DND-41 (cell line): ENCODE measurements at regions not wholly inside any gene's neighbourhood (a gene's known extent, or its start where the extent isn't known, plus 50 kb on each side); places are given as distances from the start of the nearest gene placed in this dataset.

Experiments
- ATAC-seq: fragments of 200-7000 bp; cut with Tn5 transposase; 3 replicates; pipeline ENCODE4 v1.9.1; 2021; ENCODE audit warnings: low read depth; ENCODE audit not compliant: insufficient read depth
- DNase-seq: peaks from one replicate; pipeline ENCODE4 v3.0.0-alpha.2; 2020
- H2AFZ ChIP-seq: 2 replicates; pipeline ENCODE4 v1.6.0; 2012; ENCODE audit warnings: low read depth, low read length
- H3K27ac ChIP-seq: 2 replicates; pipeline ENCODE4 v1.5.1; 2012; ENCODE audit warnings: low read length, inconsistent platforms
- H3K27me3 ChIP-seq: fragments of 200-600 bp; sonication (generic); 2 replicates; pipeline ENCODE4 v1.6.0; 2012; ENCODE audit warnings: low read length, mild to moderate bottlenecking, inconsistent platforms; ENCODE audit not compliant: insufficient read depth, poor library complexity
- H3K36me3 ChIP-seq: 2 replicates; pipeline ENCODE4 v1.5.1; 2012; ENCODE audit warnings: low read length, inconsistent platforms; ENCODE audit not compliant: insufficient read depth
- H3K4me1 ChIP-seq: 2 replicates; pipeline ENCODE4 v1.5.1; 2012; ENCODE audit warnings: mild to moderate bottlenecking, low read length; ENCODE audit not compliant: insufficient read depth
- H3K4me2 ChIP-seq: 2 replicates; pipeline ENCODE4 v1.6.0; 2012; ENCODE audit warnings: mild to moderate bottlenecking, moderate library complexity, low read length, inconsistent platforms; ENCODE audit not compliant: insufficient read depth
- H3K4me3 ChIP-seq, 2 experiments: fragments of 200-600 bp in 1 of 2; shearing (Covaris generic) in 1 of 2; 2 replicates each; pipeline ENCODE4 v1.5.1; 2012 to 2016; ENCODE audit warnings: inconsistent platforms in 2 of 2, low read length in 2 of 2, mild to moderate bottlenecking in 2 of 2, low read depth in 1 of 2, moderate library complexity in 1 of 2
- H3K79me2 ChIP-seq: 2 replicates; pipeline ENCODE4 v1.6.0; 2012; ENCODE audit warnings: low read length, inconsistent platforms; ENCODE audit not compliant: insufficient read depth
- H3K9ac ChIP-seq: 2 replicates; pipeline ENCODE4 v1.6.0; 2012; ENCODE audit warnings: low read depth, mild to moderate bottlenecking, inconsistent platforms, low read length, moderate library complexity
- H3K9me3 ChIP-seq: 2 replicates; pipeline ENCODE4 v1.5.1; 2012; ENCODE audit warnings: low read length, moderate library complexity, mild to moderate bottlenecking, inconsistent platforms; ENCODE audit not compliant: insufficient read depth, severe bottlenecking
- H4K20me1 ChIP-seq: 2 replicates; pipeline ENCODE4 v1.6.0; 2012; ENCODE audit warnings: low read length; ENCODE audit not compliant: insufficient read depth
- CTCF ChIP-seq: IDR thresholded peaks from 2 replicates; pipeline ENCODE4 v1.5.1; 2012; ENCODE audit warnings: borderline replicate concordance, low read length, moderate library complexity, mild to moderate bottlenecking; ENCODE audit not compliant: poor library complexity, severe bottlenecking; ENCODE audit errors: extremely low read depth
- EZH2 ChIP-seq: IDR thresholded peaks from 3 replicates; pipeline ENCODE4 v1.6.1; 2012; ENCODE audit warnings: borderline replicate concordance, low read depth, mild to moderate bottlenecking, moderate library complexity, low read length, inconsistent platforms; ENCODE audit not compliant: severe bottlenecking

- Histone ChIP-seq H3K27ac (no peak overlapping the region), H3K9me3 (no peaks in the 10 kb centered on the region), H3K4me1 (no peaks in the 10 kb centered on the region), H3K4me2 (no peak overlapping the region), H3K27me3 (no peaks in the 10 kb centered on the region), H3K79me2 (no peaks in the 10 kb centered on the region), H4K20me1 (no peaks in the 10 kb centered on the region), H3K36me3 (no peaks in the 10 kb centered on the region), H2AFZ (no peak overlapping the region), H3K4me3 (no peak overlapping the region), H3K9ac (no peak overlapping the region)
- DNase-seq (no peak), ATAC-seq (no peak)
- TF ChIP-seq CTCF: no peak
- no peak for TF ChIP-seq EZH2
Measured at GRCh38 chr4:167623241-167623572, 388.9 kb upstream of the SPOCK3 start.

- H3K27ac ChIP-seq: no peak overlapping the region
- DNase-seq (no peak), ATAC-seq (no peak)
- no peaks in the 10 kb centered on the region for H3K79me2 ChIP-seq
- H3K27me3 ChIP-seq: no peaks in the 10 kb centered on the region
- no peak overlapping the region for H3K4me3 ChIP-seq
- H3K9ac ChIP-seq: no peak overlapping the region
- no peak overlapping the region for H3K4me2 ChIP-seq
- H3K4me1 ChIP-seq: no peaks in the 10 kb centered on the region
- no peaks in the 10 kb centered on the region for H4K20me1 ChIP-seq
- no peak overlapping the region for H2AFZ ChIP-seq
- no peaks in the 10 kb centered on the region for H3K36me3 ChIP-seq
- no peaks in the 10 kb centered on the region for H3K9me3 ChIP-seq
- TF ChIP-seq EZH2 (no peak), CTCF (no peak)
Measured at GRCh38 chr4:167629272-167629671, 395.0 kb upstream of the SPOCK3 start.

DNA sequence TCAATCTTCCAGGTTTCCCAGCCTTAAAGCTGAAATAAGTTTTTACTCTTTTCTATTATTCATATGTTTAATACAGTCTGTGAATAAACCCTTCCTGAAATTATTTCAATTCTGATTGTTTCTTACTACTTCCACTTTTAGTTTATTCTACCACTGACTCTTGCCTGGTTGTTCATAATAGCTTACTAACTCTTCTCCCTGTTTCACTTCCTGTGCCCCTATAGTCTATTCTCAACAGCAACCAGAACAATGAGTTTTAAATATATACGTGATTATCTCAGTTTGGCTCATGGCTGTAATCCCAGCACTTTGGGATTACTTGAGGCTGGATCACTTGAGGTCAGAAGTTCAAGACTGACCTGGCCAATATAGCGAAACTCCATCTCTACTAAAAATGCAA is 408.0 kb upstream of the SPOCK3 start:
- Histone ChIP-seq H3K79me2 (no peaks in the 10 kb centered on the region), H3K4me1 (no peaks in the 10 kb centered on the region), H2AFZ (no peak overlapping the region), H3K36me3 (no peaks in the 10 kb centered on the region), H3K27ac (no peak overlapping the region), H3K27me3 (no peaks in the 10 kb centered on the region), H3K4me2 (no peak overlapping the region), H3K9me3 (no peaks in the 10 kb centered on the region), H3K4me3 (no peak overlapping the region), H3K9ac (no peak overlapping the region), H4K20me1 (no peaks in the 10 kb centered on the region)
- ATAC-seq (no peak), DNase-seq (no peak)
- no peak for TF ChIP-seq CTCF
- TF ChIP-seq EZH2: no peak

DNA sequence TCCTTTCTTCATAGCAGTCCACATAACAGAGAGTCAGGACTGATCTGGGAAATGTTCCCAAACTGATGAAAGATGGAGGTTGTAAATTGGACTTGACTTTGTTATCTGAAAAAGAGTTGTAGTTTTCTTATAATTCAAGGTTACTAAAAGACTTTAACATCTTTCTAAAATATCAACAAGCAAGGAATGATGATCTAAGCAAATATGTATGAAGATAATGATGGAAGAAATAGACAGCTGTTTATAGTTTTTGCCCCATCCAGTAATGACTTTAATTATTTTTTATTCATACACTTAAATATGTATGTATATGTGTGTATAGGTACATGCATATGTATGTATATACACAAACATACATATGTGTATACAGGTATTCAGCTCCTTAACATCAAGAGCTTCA is 411.1 kb upstream of the SPOCK3 start:
- Histone ChIP-seq H3K9ac (no peak overlapping the region), H3K9me3 (no peaks in the 10 kb centered on the region), H2AFZ (no peak overlapping the region), H3K27ac (no peak overlapping the region), H3K4me3 (no peak overlapping the region), H4K20me1 (no peaks in the 10 kb centered on the region), H3K4me1 (no peaks in the 10 kb centered on the region), H3K79me2 (no peaks in the 10 kb centered on the region), H3K4me2 (no peak overlapping the region), H3K36me3 (no peaks in the 10 kb centered on the region), H3K27me3 (no peaks in the 10 kb centered on the region)
- no peak for ATAC-seq
- no peak for TF ChIP-seq CTCF
- no peak for TF ChIP-seq EZH2
- no peak for DNase-seq
